ENCODE measurements at regions not wholly inside any gene's neighbourhood (a gene's known extent, or its start where the extent isn't known, plus 50 kb on each side); places are given as distances from the start of the nearest gene placed in this dataset.

GRCh38 chr5:23024470-23024869 is 171.3 kb upstream of the CDH12 start:
- TF ChIP-seq EZH2 (IDR thresholded peaks at IDR 0.05; ENCODE audit: low read depth) = no peak
- Histone ChIP-seq H3K4me3 (no peak overlapping the region), H2AFZ (no peak overlapping the region), H3K9me2 (ENCODE audit: insufficient read depth) (no peaks in the 10 kb centered on the region), H3K79me2 (ENCODE audit: low read depth) (no peaks in the 10 kb centered on the region), H3K36me3 (ENCODE audit: low read depth) (no peaks in the 10 kb centered on the region), H3K27ac (no peak overlapping the region), H3K9me3 (ENCODE audit: insufficient read depth, low read depth) (no peaks in the 10 kb centered on the region), H3K27me3 (ENCODE audit: insufficient read depth, low read depth) (no peaks in the 10 kb centered on the region), H3K4me1 (replicated peaks; ENCODE audit: insufficient read depth) (no peaks in the 10 kb centered on the region), H3K4me2 (no peak overlapping the region), H3F3A (ENCODE audit: insufficient read depth, low read depth) (no peaks in the 10 kb centered on the region), H4K20me1 (ENCODE audit: insufficient read depth) (no peaks in the 10 kb centered on the region)
- no TSS peak for BruUV-seq (replicated peaks)
- DNase-seq = no peak
- intact Hi-C loops (cut with micrococcal nuclease; ENCODE audit: unreplicated experiment) = no loop called here
- ChIA-PET POLR2A (ENCODE audit: unreplicated experiment) (no interaction called here), CTCF (no interaction called here)

GRCh38 chr5:23014825-23015224 is 161.7 kb upstream of the CDH12 start:
- CTCF ChIA-PET = no interaction called here
- no peaks in the 10 kb centered on the region for H3K9me3 ChIP-seq (ENCODE audit: insufficient read depth, low read depth)
- no TSS peak for BruUV-seq (replicated peaks)
- POLR2A ChIA-PET (ENCODE audit: unreplicated experiment) = no interaction called here
- no peak overlapping the region for H2AFZ ChIP-seq
- H3K4me3 ChIP-seq = no peak overlapping the region
- no peaks in the 10 kb centered on the region for H3K4me1 ChIP-seq (replicated peaks; ENCODE audit: insufficient read depth)
- DNase-seq = no peak
- H3K36me3 ChIP-seq (ENCODE audit: low read depth) = no peaks in the 10 kb centered on the region
- intact Hi-C loops (cut with micrococcal nuclease; ENCODE audit: unreplicated experiment) = no loop called here
- H3K9me2 ChIP-seq (ENCODE audit: insufficient read depth) = no peaks in the 10 kb centered on the region
- H3K4me2 ChIP-seq = no peak overlapping the region
- H3K27me3 ChIP-seq (ENCODE audit: insufficient read depth, low read depth) = no peaks in the 10 kb centered on the region
- H3K27ac ChIP-seq = no peak overlapping the region
- no peaks in the 10 kb centered on the region for H3F3A ChIP-seq (ENCODE audit: insufficient read depth, low read depth)
- no peaks in the 10 kb centered on the region for H4K20me1 ChIP-seq (ENCODE audit: insufficient read depth)
- no peak for TF ChIP-seq EZH2 (IDR thresholded peaks at IDR 0.05; ENCODE audit: low read depth)
- no peak for TF ChIP-seq CTCF (conservative IDR thresholded peaks at IDR 0.05)
- H3K79me2 ChIP-seq (ENCODE audit: low read depth) = no peaks in the 10 kb centered on the region

GRCh38 chr5:23014266-23014665 is 161.1 kb upstream of the CDH12 start:
- Histone ChIP-seq H3F3A (ENCODE audit: insufficient read depth, low read depth) (no peaks in the 10 kb centered on the region), H3K4me3 (no peak overlapping the region), H3K36me3 (ENCODE audit: low read depth) (no peaks in the 10 kb centered on the region), H3K9me3 (ENCODE audit: insufficient read depth, low read depth) (no peaks in the 10 kb centered on the region; the same call in 1 of the 2 replicates), H3K9me2 (ENCODE audit: insufficient read depth) (no peaks in the 10 kb centered on the region), H3K27ac (no peak overlapping the region), H3K4me2 (peak overlapping the region; percentile 69), H3K27me3 (ENCODE audit: insufficient read depth, low read depth) (no peaks in the 10 kb centered on the region), H3K79me2 (ENCODE audit: low read depth) (no peaks in the 10 kb centered on the region), H3K4me1 (replicated peaks; ENCODE audit: insufficient read depth) (no peaks in the 10 kb centered on the region), H2AFZ (no peak overlapping the region; the same call in 1 of the 2 replicates), H4K20me1 (ENCODE audit: insufficient read depth) (no peaks in the 10 kb centered on the region)
- intact Hi-C loops (cut with micrococcal nuclease; ENCODE audit: unreplicated experiment) = no loop called here
- TF ChIP-seq EZH2 (IDR thresholded peaks at IDR 0.05; ENCODE audit: low read depth) = no peak
- TF ChIP-seq CTCF (conservative IDR thresholded peaks at IDR 0.05) = no peak
- no peak for DNase-seq
- ChIA-PET POLR2A (ENCODE audit: unreplicated experiment) (no interaction called here), CTCF (no interaction called here)
- BruUV-seq (replicated peaks) = no TSS peak

DNA sequence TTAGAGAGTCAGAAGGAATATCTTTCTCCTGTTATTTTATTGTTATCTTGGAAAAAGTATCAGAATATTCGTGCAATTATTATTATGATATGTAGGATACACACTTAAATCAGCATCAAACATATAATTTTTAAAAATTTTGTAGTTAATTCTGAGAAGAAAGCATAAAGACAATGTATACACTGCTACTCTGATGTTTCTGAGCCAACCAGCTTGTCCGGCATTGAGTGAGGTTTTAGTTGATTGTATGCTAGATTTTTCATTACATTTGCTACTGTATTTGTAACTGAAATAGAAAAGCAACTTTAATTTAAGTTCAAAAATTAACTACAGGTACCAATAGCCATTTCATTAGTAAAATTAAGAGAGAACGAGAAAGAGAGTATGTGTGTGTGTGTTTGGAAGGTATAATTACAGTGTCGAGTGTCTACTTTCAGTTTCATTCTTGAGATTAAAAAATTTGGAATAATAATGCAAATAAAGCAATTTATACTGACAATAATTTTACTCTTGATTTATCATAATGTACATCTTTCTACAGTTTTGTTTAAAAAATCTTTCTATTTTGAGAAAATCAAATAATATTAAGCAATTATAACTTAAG is 160.4 kb upstream of the CDH12 start:
- Histone ChIP-seq H3K4me3 (peak overlapping the region; percentile 51; the same call in 1 of the 2 replicates), H3K27me3 (ENCODE audit: insufficient read depth, low read depth) (no peaks in the 10 kb centered on the region), H3K79me2 (ENCODE audit: low read depth) (no peaks in the 10 kb centered on the region), H2AFZ (peak overlapping the region; percentile 68; the same call in 1 of the 2 replicates), H3K9me3 (ENCODE audit: insufficient read depth, low read depth) (no peaks in the 10 kb centered on the region; the same call in 1 of the 2 replicates), H3K27ac (no peak overlapping the region), H3K4me2 (peak overlapping the region; percentile 69), H3F3A (ENCODE audit: insufficient read depth, low read depth) (no peaks in the 10 kb centered on the region), H3K9me2 (ENCODE audit: insufficient read depth) (no peaks in the 10 kb centered on the region), H3K36me3 (ENCODE audit: low read depth) (no peaks in the 10 kb centered on the region), H4K20me1 (ENCODE audit: insufficient read depth) (no peaks in the 10 kb centered on the region), H3K4me1 (replicated peaks; ENCODE audit: insufficient read depth) (no peaks in the 10 kb centered on the region)
- ChIA-PET POLR2A (ENCODE audit: unreplicated experiment) (interaction anchor here (0.7 kb wide), 1 partner anchor 161 kb away, joined by 4 read pairs; the partner anchor contains the start of gene CDH12), CTCF (interaction anchor here (0.7 kb wide), 1 partner anchor 690 kb away, joined by 3 read pairs; no protein-coding TSS in a partner anchor)
- TF ChIP-seq CTCF (conservative IDR thresholded peaks at IDR 0.05) (no peak), EZH2 (IDR thresholded peaks at IDR 0.05; ENCODE audit: low read depth) (no peak)
- no peak for DNase-seq
- intact Hi-C loops (cut with micrococcal nuclease; ENCODE audit: unreplicated experiment) = no loop called here
- BruUV-seq (replicated peaks) = no TSS peak

Data from PC-9 (cell line).